ENCODE measurements at regions not wholly inside any gene's neighbourhood (a gene's known extent, or its start where the extent isn't known, plus 50 kb on each side); places are given as distances from the start of the nearest gene placed in this dataset.

DNA sequence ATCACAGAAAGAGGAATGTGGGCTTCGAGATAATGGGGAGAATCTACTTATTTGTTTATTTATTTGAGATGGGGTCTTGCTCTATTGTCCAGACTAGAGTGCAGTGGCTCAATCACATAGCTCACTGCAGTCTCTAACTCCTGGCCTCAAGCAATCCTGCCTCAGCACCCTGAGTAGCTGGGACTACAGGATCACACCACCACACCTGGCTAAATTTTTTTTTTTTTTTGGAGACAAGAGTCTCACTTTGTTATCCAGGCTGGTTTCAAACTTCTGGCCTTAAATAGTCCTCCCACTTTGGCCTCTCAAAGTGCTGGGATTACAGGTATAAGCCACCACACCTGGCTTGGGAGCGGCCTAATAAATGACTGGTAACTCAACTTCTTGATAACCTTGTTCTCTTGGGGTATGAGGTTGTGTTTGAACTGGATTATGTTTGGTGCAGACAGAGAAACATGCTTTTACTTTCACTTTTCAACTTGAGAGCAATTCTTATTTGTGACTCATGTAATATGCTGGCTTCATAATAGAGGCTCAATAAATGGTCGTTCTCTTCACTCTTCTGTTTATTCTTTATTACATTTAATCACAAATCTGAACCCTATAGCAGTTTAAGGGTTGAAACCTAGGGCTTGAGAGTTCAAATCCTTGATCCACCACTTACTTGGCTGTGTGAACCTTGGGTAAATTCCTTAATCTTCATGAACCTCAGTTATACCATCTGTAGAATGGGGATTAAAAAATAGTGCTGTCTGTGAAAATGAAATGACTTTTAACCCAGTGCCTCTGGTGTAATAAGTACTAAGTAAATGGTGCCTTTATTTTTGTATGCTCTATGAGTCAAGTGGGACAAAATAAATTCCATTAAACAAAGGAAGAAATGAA lies 129.1 kb upstream of the HS3ST2 start:
- peak overlapping the region in 1 of 2 experiments; percentile 46 for H3K4me3 ChIP-seq (ENCODE audit: insufficient read depth in 1 of 2, low read depth in 1 of 2, low read length in 2 of 2)
- H3K4me2 ChIP-seq (ENCODE audit: low read length, poor library complexity, severe bottlenecking) = no peak overlapping the region
- H3K9ac ChIP-seq (ENCODE audit: low read length) = peak overlapping the region; percentile 67
- no peaks in the 10 kb centered on the region for H3K79me1 ChIP-seq (replicated peaks; ENCODE audit: low read length, poor library complexity, severe bottlenecking)
- H4K8ac ChIP-seq (ENCODE audit: low read length) = no peak overlapping the region
- H3K27ac ChIP-seq (ENCODE audit: low read length, poor library complexity, severe bottlenecking) = no peak overlapping the region
- no peak overlapping the region for H3K18ac ChIP-seq (ENCODE audit: low read depth in 1 of 2, low read length in 2 of 2)
- DNase-seq = no peak
- H3K4ac ChIP-seq (ENCODE audit: low read depth in 1 of 2, low read length in 2 of 2) = no peak overlapping the region
- no peak overlapping the region for H2BK15ac ChIP-seq (ENCODE audit: low read depth, poor library complexity, severe bottlenecking)
- peaks cover 8% of the 10 kb centered on the region for H3K9me3 ChIP-seq (ENCODE audit: control insufficient read depth, low read length)
- H4K91ac ChIP-seq (ENCODE audit: low read length) = no peak overlapping the region
- no peak overlapping the region for H2BK5ac ChIP-seq (ENCODE audit: low read depth, low read length, poor library complexity, severe bottlenecking)
- no peaks in the 10 kb centered on the region for H3K4me1 ChIP-seq (ENCODE audit: control insufficient read depth, insufficient read depth, low read depth, low read length)
- no peak overlapping the region for H2BK12ac ChIP-seq (ENCODE audit: low read length in 2 of 2)
- H3K14ac ChIP-seq (ENCODE audit: low read length in 2 of 2) = no peak overlapping the region
- no peak overlapping the region for H2BK120ac ChIP-seq (ENCODE audit: low read depth, low read length)
- 82% methylated on average over 3 of the region's 3 CpGs for WGBS
- peaks cover 5 to 12% of the 10 kb centered on the region in 2 experiments for H3K27me3 ChIP-seq (ENCODE audit: control insufficient read depth in 1 of 2, insufficient read depth in 1 of 2, low read length in 2 of 2)
- H2AFZ ChIP-seq (ENCODE audit: low read depth, low read length) = no peak overlapping the region
- H2AK5ac ChIP-seq (ENCODE audit: low read length, severe bottlenecking) = no peak overlapping the region
- no peaks in the 10 kb centered on the region for H3K36me3 ChIP-seq (ENCODE audit: control insufficient read depth in 1 of 2, insufficient read depth in 2 of 2, low read depth in 1 of 2, low read length in 2 of 2)
- no peak overlapping the region for H3K23ac ChIP-seq (ENCODE audit: low read length in 2 of 2)

- H3K4me2 ChIP-seq (ENCODE audit: low read length, poor library complexity, severe bottlenecking) = no peak overlapping the region
- no peaks in the 10 kb centered on the region for H3K4me1 ChIP-seq (ENCODE audit: control insufficient read depth, insufficient read depth, low read depth, low read length)
- H3K27me3 ChIP-seq (ENCODE audit: control insufficient read depth in 1 of 2, insufficient read depth in 1 of 2, low read length in 2 of 2) = peaks cover 0 to 6% of the 10 kb centered on the region in 2 experiments
- peak; percentile 14 for DNase-seq
- H3K23ac ChIP-seq (ENCODE audit: low read length in 2 of 2) = no peak overlapping the region
- no peak overlapping the region for H2BK5ac ChIP-seq (ENCODE audit: low read depth, low read length, poor library complexity, severe bottlenecking)
- peaks cover 13% of the 10 kb centered on the region for H3K9me3 ChIP-seq (ENCODE audit: control insufficient read depth, low read length)
- H3K9ac ChIP-seq (ENCODE audit: low read length) = peak overlapping the region; percentile 67
- H3K4me3 ChIP-seq (ENCODE audit: insufficient read depth in 1 of 2, low read depth in 1 of 2, low read length in 2 of 2) = peak overlapping the region in 1 of 2 experiments; percentile 46
- H2AFZ ChIP-seq (ENCODE audit: low read depth, low read length) = no peak overlapping the region
- no peak overlapping the region for H3K4ac ChIP-seq (ENCODE audit: low read depth in 1 of 2, low read length in 2 of 2)
- no peak overlapping the region for H2AK5ac ChIP-seq (ENCODE audit: low read length, severe bottlenecking)
- H3K14ac ChIP-seq (ENCODE audit: low read length in 2 of 2) = no peak overlapping the region
- no peak overlapping the region for H4K8ac ChIP-seq (ENCODE audit: low read length)
- H3K27ac ChIP-seq (ENCODE audit: low read length, poor library complexity, severe bottlenecking) = no peak overlapping the region
- WGBS = 65% methylated on average over 2 of the region's 3 CpGs
- no peaks in the 10 kb centered on the region for H3K79me1 ChIP-seq (replicated peaks; ENCODE audit: low read length, poor library complexity, severe bottlenecking)
- no peaks in the 10 kb centered on the region for H3K36me3 ChIP-seq (ENCODE audit: control insufficient read depth in 1 of 2, insufficient read depth in 2 of 2, low read depth in 1 of 2, low read length in 2 of 2)
- no peak overlapping the region for H4K91ac ChIP-seq (ENCODE audit: low read length)
- H2BK15ac ChIP-seq (ENCODE audit: low read depth, poor library complexity, severe bottlenecking) = no peak overlapping the region
- H2BK120ac ChIP-seq (ENCODE audit: low read depth, low read length) = no peak overlapping the region
- no peak overlapping the region for H3K18ac ChIP-seq (ENCODE audit: low read depth in 1 of 2, low read length in 2 of 2)
- H2BK12ac ChIP-seq (ENCODE audit: low read length in 2 of 2) = no peak overlapping the region
Measured at GRCh38 chr16:22685459-22685830, 128.5 kb upstream of the HS3ST2 start.

- no peaks in the 10 kb centered on the region for H3K36me3 ChIP-seq (ENCODE audit: control insufficient read depth in 1 of 2, insufficient read depth in 2 of 2, low read depth in 1 of 2, low read length in 2 of 2)
- no peaks in the 10 kb centered on the region for H3K4me1 ChIP-seq (ENCODE audit: control insufficient read depth, insufficient read depth, low read depth, low read length)
- no peak overlapping the region for H3K4me2 ChIP-seq (ENCODE audit: low read length, poor library complexity, severe bottlenecking)
- no peak overlapping the region for H4K8ac ChIP-seq (ENCODE audit: low read length)
- H3K14ac ChIP-seq (ENCODE audit: low read length in 2 of 2) = no peak overlapping the region
- no peak overlapping the region for H3K4me3 ChIP-seq (ENCODE audit: insufficient read depth in 1 of 2, low read depth in 1 of 2, low read length in 2 of 2)
- H2BK120ac ChIP-seq (ENCODE audit: low read depth, low read length) = no peak overlapping the region
- no peak for DNase-seq
- H3K27me3 ChIP-seq (ENCODE audit: control insufficient read depth in 1 of 2, insufficient read depth in 1 of 2, low read length in 2 of 2) = peaks cover 0 to 2% of the 10 kb centered on the region in 2 experiments
- H3K18ac ChIP-seq (ENCODE audit: low read depth in 1 of 2, low read length in 2 of 2) = no peak overlapping the region
- no peak overlapping the region for H2AFZ ChIP-seq (ENCODE audit: low read depth, low read length)
- no peak overlapping the region for H3K9ac ChIP-seq (ENCODE audit: low read length)
- peaks cover 13% of the 10 kb centered on the region for H3K9me3 ChIP-seq (ENCODE audit: control insufficient read depth, low read length)
- H2BK15ac ChIP-seq (ENCODE audit: low read depth, poor library complexity, severe bottlenecking) = no peak overlapping the region
- no peak overlapping the region for H2AK5ac ChIP-seq (ENCODE audit: low read length, severe bottlenecking)
- no peaks in the 10 kb centered on the region for H3K79me1 ChIP-seq (replicated peaks; ENCODE audit: low read length, poor library complexity, severe bottlenecking)
- H4K91ac ChIP-seq (ENCODE audit: low read length) = no peak overlapping the region
- H3K23ac ChIP-seq (ENCODE audit: low read length in 2 of 2) = no peak overlapping the region
- no peak overlapping the region for H2BK5ac ChIP-seq (ENCODE audit: low read depth, low read length, poor library complexity, severe bottlenecking)
- H3K27ac ChIP-seq (ENCODE audit: low read length, poor library complexity, severe bottlenecking) = no peak overlapping the region
- H2BK12ac ChIP-seq (ENCODE audit: low read length in 2 of 2) = no peak overlapping the region
- WGBS = 20% methylated on average over 1 of the region's 2 CpGs
- no peak overlapping the region for H3K4ac ChIP-seq (ENCODE audit: low read depth in 1 of 2, low read length in 2 of 2)
Measured at GRCh38 chr16:22687031-22687530, 126.9 kb upstream of the HS3ST2 start.

GRCh38 chr16:22688463-22688862 lies 125.5 kb upstream of the HS3ST2 start:
- Histone ChIP-seq H2BK15ac (ENCODE audit: low read depth, poor library complexity, severe bottlenecking) (no peak overlapping the region), H3K9me3 (ENCODE audit: control insufficient read depth, low read length) (peaks cover 17% of the 10 kb centered on the region), H3K4me1 (ENCODE audit: control insufficient read depth, insufficient read depth, low read depth, low read length) (no peaks in the 10 kb centered on the region), H3K4me2 (ENCODE audit: low read length, poor library complexity, severe bottlenecking) (no peak overlapping the region), H3K18ac (ENCODE audit: low read depth in 1 of 2, low read length in 2 of 2) (no peak overlapping the region), H3K23ac (ENCODE audit: low read length in 2 of 2) (no peak overlapping the region), H4K8ac (ENCODE audit: low read length) (no peak overlapping the region), H3K27ac (ENCODE audit: low read length, poor library complexity, severe bottlenecking) (no peak overlapping the region), H2AK5ac (ENCODE audit: low read length, severe bottlenecking) (no peak overlapping the region), H3K27me3 (ENCODE audit: control insufficient read depth in 1 of 2, insufficient read depth in 1 of 2, low read length in 2 of 2) (no peaks in the 10 kb centered on the region), H2BK5ac (ENCODE audit: low read depth, low read length, poor library complexity, severe bottlenecking) (no peak overlapping the region), H3K9ac (ENCODE audit: low read length) (no peak overlapping the region), H3K4me3 (ENCODE audit: insufficient read depth in 1 of 2, low read depth in 1 of 2, low read length in 2 of 2) (no peak overlapping the region), H4K91ac (ENCODE audit: low read length) (no peak overlapping the region), H2BK120ac (ENCODE audit: low read depth, low read length) (no peak overlapping the region), H3K79me1 (replicated peaks; ENCODE audit: low read length, poor library complexity, severe bottlenecking) (no peaks in the 10 kb centered on the region), H3K14ac (ENCODE audit: low read length in 2 of 2) (no peak overlapping the region), H3K36me3 (ENCODE audit: control insufficient read depth in 1 of 2, insufficient read depth in 2 of 2, low read depth in 1 of 2, low read length in 2 of 2) (no peaks in the 10 kb centered on the region), H2BK12ac (ENCODE audit: low read length in 2 of 2) (no peak overlapping the region), H2AFZ (ENCODE audit: low read depth, low read length) (no peak overlapping the region), H3K4ac (ENCODE audit: low read depth in 1 of 2, low read length in 2 of 2) (no peak overlapping the region)
- WGBS = 100% methylated on average over 1 of the region's 2 CpGs
- DNase-seq = no peak

Measured in mesenchymal stem cell (in vitro differentiated cells and primary cell).